Kidney epithelial cell (primary cell): ENCODE measurements at regions not wholly inside any gene's neighbourhood (a gene's known extent, or its start where the extent isn't known, plus 50 kb on each side); places are given as distances from the start of the nearest gene placed in this dataset.

Experiments
- DNase-seq: peaks from one replicate; pipeline ENCODE4 v3.0.0-alpha.2; 2010; ENCODE audit warnings: low read depth
- H3K27me3 ChIP-seq: 2 replicates; pipeline ENCODE4 v1.6.0; 2011; ENCODE audit warnings: low read length; ENCODE audit not compliant: control insufficient read depth, insufficient read depth
- H3K36me3 ChIP-seq: 2 replicates; pipeline ENCODE4 v1.5.1; 2011; ENCODE audit warnings: low read length; ENCODE audit not compliant: control insufficient read depth, insufficient read depth
- H3K4me3 ChIP-seq: 2 replicates; pipeline ENCODE4 v1.5.1; 2011; ENCODE audit warnings: low read depth, mild to moderate bottlenecking, control low read depth, low read length
- CTCF ChIP-seq: IDR thresholded peaks from 2 replicates; pipeline ENCODE4 v1.5.1; 2011; ENCODE audit warnings: mild to moderate bottlenecking, moderate library complexity, low read length, control low read depth, inconsistent platforms; ENCODE audit not compliant: insufficient read depth, poor library complexity, severe bottlenecking

GRCh38 chr6:170471491-170471890 is 81.6 kb downstream of the PSMB1 start:
- Histone ChIP-seq H3K27me3 (peaks cover 7% of the 10 kb centered on the region), H3K4me3 (no peak overlapping the region), H3K36me3 (no peaks in the 10 kb centered on the region)
- TF ChIP-seq CTCF = no peak
- no peak for DNase-seq

GRCh38 chr6:170470734-170471133 is 82.4 kb downstream of the PSMB1 start:
- peaks cover 7% of the 10 kb centered on the region for H3K27me3 ChIP-seq
- H3K4me3 ChIP-seq = no peak overlapping the region
- no peaks in the 10 kb centered on the region for H3K36me3 ChIP-seq
- no peak for DNase-seq
- TF ChIP-seq CTCF = no peak

- no peaks in the 10 kb centered on the region for H3K27me3 ChIP-seq
- DNase-seq = no peak
- H3K36me3 ChIP-seq = no peaks in the 10 kb centered on the region
- no peak for TF ChIP-seq CTCF
- no peak overlapping the region for H3K4me3 ChIP-seq
Observed at GRCh38 chr6:170464524-170464979, 88.6 kb downstream of the PSMB1 start.

GRCh38 chr6:170464080-170464479 is 89.0 kb downstream of the PSMB1 start:
- H3K27me3 ChIP-seq = no peaks in the 10 kb centered on the region
- no peaks in the 10 kb centered on the region for H3K36me3 ChIP-seq
- H3K4me3 ChIP-seq = no peak overlapping the region
- no peak for DNase-seq
- TF ChIP-seq CTCF = no peak

- no peak overlapping the region for H3K4me3 ChIP-seq
Observed at GRCh38 chr6:170463101-170463721, 89.9 kb downstream of the PSMB1 start.

More at GRCh38 chr6:170463101-170463721, 89.9 kb downstream of the PSMB1 start:
- TF ChIP-seq CTCF = no peak
- Histone ChIP-seq H3K27me3 (no peaks in the 10 kb centered on the region), H3K36me3 (no peaks in the 10 kb centered on the region)
- DNase-seq = no peak
